ENCODE measurements at regions not wholly inside any gene's neighbourhood (a gene's known extent, or its start where the extent isn't known, plus 50 kb on each side); places are given as distances from the start of the nearest gene placed in this dataset.

- no peak for TF ChIP-seq POLR2A (IDR thresholded peaks at IDR 0.05)
- no peak for TF ChIP-seq CTCF (IDR thresholded peaks at IDR 0.05)
- Histone ChIP-seq H3K9me3 (no peaks in the 10 kb centered on the region), H3K4me1 (peaks cover 0 to 4% of the 10 kb centered on the region in 2 donors), H3K27me3 (no peaks in the 10 kb centered on the region), H3K27ac (no peak overlapping the region), H3K36me3 (no peaks in the 10 kb centered on the region), H3K4me3 (no peak overlapping the region)
- intact Hi-C loops (cut with DNase I; ENCODE audit: low total_unique reads), result no loop called here
- DNase-seq, result no peak
These were observed 53.5 kb upstream of the TBC1D9 start for GRCh38 chr4:140809676-140810075.

- no peak for DNase-seq
- intact Hi-C loops (cut with DNase I; ENCODE audit: low total_unique reads), result no loop called here
- TF ChIP-seq POLR2A (IDR thresholded peaks at IDR 0.05) (no peak), CTCF (IDR thresholded peaks at IDR 0.05) (no peak)
- H3K36me3 ChIP-seq, result no peaks in the 10 kb centered on the region
- no peak overlapping the region for H3K4me3 ChIP-seq
- H3K27me3 ChIP-seq, result no peaks in the 10 kb centered on the region
- no peaks in the 10 kb centered on the region for H3K9me3 ChIP-seq
- H3K4me1 ChIP-seq, result peaks cover 0 to 4% of the 10 kb centered on the region in 2 donors
- H3K27ac ChIP-seq, result peak overlapping the region in 1 of 2 donors; percentile 12
These were observed 52.1 kb upstream of the TBC1D9 start for GRCh38 chr4:140808256-140808655.

DNA sequence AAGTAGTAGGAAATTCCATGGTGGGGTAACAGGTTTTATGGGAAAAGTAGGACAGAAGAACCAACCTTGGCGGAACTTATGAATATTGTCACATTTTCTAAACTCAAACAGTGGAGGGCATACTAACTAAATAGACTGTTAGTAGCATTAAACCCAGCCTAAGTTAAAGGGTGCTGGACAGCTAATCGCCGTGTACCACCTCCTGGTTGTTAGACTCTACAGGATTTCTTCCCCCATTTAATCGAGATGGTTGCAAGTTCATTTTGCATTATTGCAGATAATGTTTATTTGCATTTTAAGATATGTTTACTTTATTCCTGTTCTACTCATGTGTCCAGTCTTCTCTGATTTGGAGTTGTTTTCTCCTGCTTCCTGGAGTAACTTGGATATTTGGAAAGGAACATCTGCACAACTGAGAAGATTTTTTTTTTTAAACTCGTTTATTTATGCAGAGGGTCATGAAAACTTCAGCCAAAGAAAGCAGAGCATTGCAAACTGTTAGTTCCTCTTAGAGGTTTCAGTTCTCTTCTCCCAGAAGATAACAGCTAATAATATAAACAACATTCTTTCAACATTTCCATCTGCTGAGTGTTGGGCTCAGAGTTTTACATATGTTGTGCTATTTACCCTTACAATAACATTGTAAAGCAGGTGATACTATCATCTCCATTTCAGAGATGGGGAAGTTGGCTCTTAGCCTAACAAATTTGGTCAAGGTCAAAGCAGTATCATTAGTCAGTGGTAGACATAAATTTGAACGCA, 51.5 kb upstream of the TBC1D9 start:
- peak overlapping the region in 1 of 2 donors; percentile 12 for H3K27ac ChIP-seq
- intact Hi-C loops (cut with DNase I; ENCODE audit: low total_unique reads), result no loop called here
- H3K4me1 ChIP-seq, result peaks cover 0 to 4% of the 10 kb centered on the region in 2 donors
- H3K36me3 ChIP-seq, result no peaks in the 10 kb centered on the region
- no peak for TF ChIP-seq CTCF (IDR thresholded peaks at IDR 0.05)
- H3K9me3 ChIP-seq, result no peaks in the 10 kb centered on the region
- DNase-seq, result no peak
- no peak overlapping the region for H3K4me3 ChIP-seq
- no peaks in the 10 kb centered on the region for H3K27me3 ChIP-seq

- H3K4me1 ChIP-seq, result peaks cover 0 to 4% of the 10 kb centered on the region in 2 donors
- no peak for DNase-seq
- no peak overlapping the region for H3K27ac ChIP-seq
- no peaks in the 10 kb centered on the region for H3K36me3 ChIP-seq
- no peaks in the 10 kb centered on the region for H3K27me3 ChIP-seq
- no peak overlapping the region for H3K4me3 ChIP-seq
- TF ChIP-seq CTCF (IDR thresholded peaks at IDR 0.05), result no peak
- TF ChIP-seq POLR2A (IDR thresholded peaks at IDR 0.05), result no peak
- no peaks in the 10 kb centered on the region for H3K9me3 ChIP-seq
- intact Hi-C loops (cut with DNase I; ENCODE audit: low total_unique reads), result no loop called here
These were observed 50.0 kb upstream of the TBC1D9 start for GRCh38 chr4:140806163-140806562.

All from uterus (tissue), 3 donors.